DMS53 treated with DMSO at 0.1 percent for 48 hours (cell line): ENCODE measurements at regions not wholly inside any gene's neighbourhood (a gene's known extent, or its start where the extent isn't known, plus 50 kb on each side); places are given as distances from the start of the nearest gene placed in this dataset.
"Not testable (repeated sequence)": the region's sequence is repeated elsewhere in the genome, so short reads cannot be mapped to it uniquely, and the experiment has no call there.

ENCODE experiments used
- DNase-seq: peaks from one replicate; lab custom pipeline; 2025; ENCODE audit not compliant: unreplicated experiment; lab: John Stamatoyannopoulos, UW

GRCh38 chrX:74180716-74181115 lies 123.3 kb upstream of the ZCCHC13 start:
- DNase-seq: no peak

- no peak for DNase-seq
Measured at GRCh38 chrX:74179990-74180389, 124.0 kb upstream of the ZCCHC13 start.

GRCh38 chrX:74179499-74179898 lies 124.5 kb upstream of the ZCCHC13 start:
- no peak for DNase-seq

- no peak for DNase-seq
Measured at GRCh38 chrX:74179071-74179470, 124.9 kb upstream of the ZCCHC13 start.

GRCh38 chrX:74178536-74178935 lies 125.4 kb upstream of the ZCCHC13 start:
- no peak for DNase-seq

GRCh38 chrX:74171465-74171864 lies 132.5 kb upstream of the ZCCHC13 start:
- DNase-seq: no peak

GRCh38 chrX:74162199-74162598 lies 141.8 kb upstream of the ZCCHC13 start:
- no peak for DNase-seq

- no peak for DNase-seq
Measured at GRCh38 chrX:74160816-74161215, 143.2 kb upstream of the ZCCHC13 start.

- DNase-seq: no peak
Measured at GRCh38 chrX:74160358-74160757, 143.6 kb upstream of the ZCCHC13 start.

GRCh38 chrX:74147439-74147838 lies 156.5 kb upstream of the ZCCHC13 start:
- DNase-seq: no peak

- DNase-seq: no peak
Measured at GRCh38 chrX:74138943-74139342, 165.0 kb upstream of the ZCCHC13 start.

- peak; percentile 50 for DNase-seq
Measured at GRCh38 chrX:74133156-74133796, 170.7 kb upstream of the ZCCHC13 start.

GRCh38 chrX:74132280-74132679 lies 171.7 kb upstream of the ZCCHC13 start:
- DNase-seq: no peak

- DNase-seq: no peak
Measured at GRCh38 chrX:74119016-74119910, 184.7 kb upstream of the ZCCHC13 start.

GRCh38 chrX:74117962-74118902 lies 185.7 kb upstream of the ZCCHC13 start:
- no peak for DNase-seq

- no peak for DNase-seq
Measured at GRCh38 chrX:74111245-74111644, 192.7 kb upstream of the ZCCHC13 start.

GRCh38 chrX:74107666-74108065 lies 196.3 kb upstream of the ZCCHC13 start:
- no peak for DNase-seq

GRCh38 chrX:74104356-74105015 lies 199.5 kb upstream of the ZCCHC13 start:
- DNase-seq: no peak

- DNase-seq: not testable (repeated sequence)
Measured at GRCh38 chrX:74098407-74098806, 205.6 kb upstream of the ZCCHC13 start.

- DNase-seq: no peak
Measured at GRCh38 chrX:74090049-74090448, 213.9 kb upstream of the ZCCHC13 start.
